Stimulated activated CD4-positive, alpha-beta T cell treated with anti-CD3 and anti-CD28 coated beads, Interleukin-12 subunit alpha, Interleukin-12 subunit beta, amount 100 ng/mL, for 24 hours (primary cell): ENCODE measurements at regions not wholly inside any gene's neighbourhood (a gene's known extent, or its start where the extent isn't known, plus 50 kb on each side); places are given as distances from the start of the nearest gene placed in this dataset.
"Not testable (repeated sequence)": the region's sequence is repeated elsewhere in the genome, so short reads cannot be mapped to it uniquely, and the experiment has no call there.

Experiments used
- DNase-seq, 2 experiments: peaks; one replicate each; pipeline ENCODE4 v3.0.0-alpha.2; 2020; ENCODE audit warnings: low read depth in 2 of 2

DNA sequence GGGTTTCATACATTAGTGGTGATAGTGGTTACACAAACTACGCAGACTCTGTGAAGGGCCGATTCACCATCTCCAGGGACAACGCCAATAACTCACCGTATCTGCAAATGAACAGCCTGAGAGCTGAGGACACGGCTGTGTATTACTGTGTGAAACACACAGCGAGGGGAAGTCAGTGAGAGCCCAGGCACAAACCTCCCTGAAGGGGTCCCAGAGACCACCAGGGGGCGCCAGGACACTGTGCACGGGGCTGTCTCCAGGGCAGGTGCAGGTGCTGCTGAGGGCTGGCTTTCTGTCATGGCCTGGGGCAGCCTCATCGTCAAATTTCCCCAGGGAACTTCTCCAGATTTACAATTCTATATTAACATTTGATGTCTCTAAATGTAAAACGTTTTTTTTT, 184.6 kb upstream of the TP53TG3C start:
- DNase-seq, result peak; percentile 8 to 57

- not testable (repeated sequence) for DNase-seq
Observed at GRCh38 chr16:33027121-33027520, 166.9 kb upstream of the TP53TG3C start.

DNA sequence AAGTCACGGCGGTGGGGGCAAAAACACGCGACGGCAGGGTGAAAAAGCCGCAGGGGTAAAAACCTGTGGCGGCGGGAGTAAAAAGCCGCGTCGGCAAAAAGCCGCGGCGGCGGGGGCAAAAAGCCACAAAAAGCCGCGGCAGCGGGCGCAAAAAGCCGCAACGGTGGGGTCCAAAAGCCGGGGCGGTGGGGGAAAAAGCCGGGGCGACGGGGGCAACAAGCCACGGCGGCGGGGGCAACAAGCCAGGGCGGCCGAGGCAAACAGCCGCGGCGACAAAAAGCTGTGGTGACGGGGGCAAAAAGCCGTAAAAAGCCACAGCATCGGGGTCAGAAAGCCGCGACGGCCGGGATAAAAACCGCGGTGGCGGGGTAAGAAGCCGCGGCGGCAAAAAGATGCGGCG, 166.1 kb upstream of the TP53TG3C start:
- not testable (repeated sequence) for DNase-seq

- DNase-seq, result not testable (repeated sequence)
Observed at GRCh38 chr16:33028707-33029390, 165.2 kb upstream of the TP53TG3C start.

GRCh38 chr16:33048849-33049248, 145.2 kb upstream of the TP53TG3C start:
- DNase-seq, result not testable (repeated sequence)

GRCh38 chr16:33059206-33059605, 134.8 kb upstream of the TP53TG3C start:
- DNase-seq, result no peak

DNA sequence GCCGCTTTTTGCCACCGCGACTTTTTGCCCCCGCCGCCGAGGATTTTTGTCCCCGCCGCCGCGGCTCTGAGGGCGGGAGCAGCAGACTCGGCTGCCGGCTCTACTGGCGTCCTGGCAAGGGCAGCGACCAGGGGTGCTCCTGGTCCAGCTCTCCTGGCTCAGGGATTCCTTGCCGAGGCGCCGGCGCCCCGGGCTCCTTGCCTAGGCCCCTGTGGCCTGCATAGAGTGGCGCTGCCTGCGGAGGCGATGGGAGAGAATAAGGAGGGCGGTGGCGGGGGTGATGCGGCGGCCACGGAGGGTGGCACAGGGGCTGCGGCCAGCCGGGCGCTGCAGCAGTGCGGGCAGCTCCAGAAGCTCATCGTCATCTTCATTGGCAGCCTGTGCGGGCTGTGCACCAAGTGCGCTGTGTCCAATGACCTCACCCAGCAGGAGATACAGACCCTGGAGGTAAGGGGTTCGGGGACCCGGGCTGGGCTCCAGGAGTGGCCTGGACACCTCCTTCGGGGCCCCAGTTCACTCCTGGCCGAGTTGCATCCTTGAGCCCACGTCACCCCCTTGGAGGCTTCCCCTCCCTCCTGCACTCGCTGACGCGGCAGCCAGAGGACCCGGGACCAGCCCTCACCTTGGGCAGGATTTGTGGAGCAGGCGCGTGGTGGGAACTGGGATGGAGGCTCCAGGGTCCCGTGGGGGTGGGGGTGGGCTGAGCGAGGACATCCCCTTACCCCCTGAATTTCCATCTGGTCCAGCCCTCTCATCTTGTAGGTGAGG, 134.2 kb upstream of the TP53TG3C start:
- not testable (repeated sequence) for DNase-seq

GRCh38 chr16:33062763-33063162, 131.3 kb upstream of the TP53TG3C start:
- not testable (repeated sequence) for DNase-seq

GRCh38 chr16:33063365-33064170, 130.5 kb upstream of the TP53TG3C start:
- DNase-seq, result not testable (repeated sequence)

- DNase-seq, result not testable (repeated sequence)
Observed at GRCh38 chr16:33064454-33065073, 129.5 kb upstream of the TP53TG3C start.
